SK-N-SH (cell line): ENCODE measurements at regions not wholly inside any gene's neighbourhood (a gene's known extent, or its start where the extent isn't known, plus 50 kb on each side); places are given as distances from the start of the nearest gene placed in this dataset.

Experiments used
- CTCF ChIA-PET: fragments of 300-600, 350-600 bp; formaldehyde crosslinking; extraction: SDS; loops from one replicate; lab custom pipeline; 2021; lab: Yijun Ruan, JAX
- POLR2A ChIA-PET: fragments of 350-600 bp; sonication (Branson Sonifier 250); formaldehyde crosslinking; extraction: SDS; loops from one replicate; lab custom pipeline; 2020; ENCODE audit warnings: antibody characterized with exemption, inconsistent platforms; lab: Yijun Ruan, JAX
- DNase-seq: peaks from one replicate; pipeline ENCODE4 v3.0.0; 2012
- H2AFZ ChIP-seq: fragments of 200-600 bp; sonication (generic); 2 replicates; pipeline ENCODE4 v1.8.1; 2016; ENCODE audit warnings: antibody characterized with exemption, mild to moderate bottlenecking, low read depth
- H3F3A ChIP-seq: fragments of 200-600 bp; sonication (generic); replicated peaks from 2 replicates; pipeline ENCODE3; 2016; ENCODE audit warnings: antibody characterized with exemption, mild to moderate bottlenecking; ENCODE audit not compliant: insufficient read depth
- H3K27ac ChIP-seq, 2 experiments: fragments of 200-500 bp in 1 of 2; fragments of 200-600 bp in 1 of 2; sonication (Bioruptor generic) in 1 of 2; sonication (generic), shearing (Covaris generic) in 1 of 2; 2 replicates each; pipeline versions ENCODE4 v1.5.1 to v1.6.1; 2014 to 2016; ENCODE audit warnings: low read depth in 2 of 2, inconsistent platforms in 1 of 2, low read length in 1 of 2, mild to moderate bottlenecking in 1 of 2, mixed read lengths in 1 of 2
- H3K27me3 ChIP-seq: fragments of 200-600 bp; sonication (generic), shearing (Covaris generic); 2 replicates; pipeline ENCODE4 v1.6.1; 2016; ENCODE audit warnings: mixed run types; ENCODE audit not compliant: insufficient read depth
- H3K36me3 ChIP-seq, 2 experiments: fragments of 200-500 bp in 1 of 2; fragments of 200-600 bp in 1 of 2; sonication (Bioruptor generic) in 1 of 2; sonication (generic) in 1 of 2; replicated peaks in 1 of 2; 2 replicates each; pipeline versions ENCODE3 to v1.5.1; 2014 to 2016; ENCODE audit warnings: low read length in 1 of 2, mild to moderate bottlenecking in 1 of 2; ENCODE audit not compliant: insufficient read depth in 2 of 2, control insufficient read depth in 1 of 2
- H3K4me1 ChIP-seq, 2 experiments: fragments of 200-500 bp in 1 of 2; fragments of 200-600 bp in 1 of 2; sonication (Bioruptor generic) in 1 of 2; sonication (generic), shearing (Covaris generic) in 1 of 2; 2 replicates each; pipeline versions ENCODE4 v1.5.1 to v1.6.1; 2014 to 2016; ENCODE audit warnings: low read depth in 1 of 2, low read length in 1 of 2, mixed run types in 1 of 2; ENCODE audit not compliant: insufficient read depth in 2 of 2, control insufficient read depth in 1 of 2
- H3K4me2 ChIP-seq: fragments of 200-600 bp; sonication (generic), shearing (Covaris generic); 2 replicates; pipeline ENCODE4 v1.6.1; 2017; ENCODE audit warnings: mixed run types
- H3K4me3 ChIP-seq, 2 experiments: fragments of 200-500 bp in 1 of 2; fragments of 200-600 bp in 1 of 2; sonication (Bioruptor generic) in 1 of 2; sonication (generic), shearing (Covaris generic) in 1 of 2; 2 replicates each; pipeline versions ENCODE4 v1.5.1 to v1.8.1; 2014 to 2016; ENCODE audit warnings: low read depth in 2 of 2, inconsistent platforms in 1 of 2, low read length in 1 of 2, mild to moderate bottlenecking in 1 of 2, mixed read lengths in 1 of 2, moderate library complexity in 1 of 2
- H3K79me2 ChIP-seq: fragments of 200-600 bp; sonication (generic); 2 replicates; pipeline ENCODE4 v1.8.1; 2017; ENCODE audit warnings: mild to moderate bottlenecking; ENCODE audit not compliant: insufficient read depth
- H3K9ac ChIP-seq: fragments of 200-600 bp; sonication (generic); 2 replicates; pipeline ENCODE4 v1.6.1; 2017; ENCODE audit warnings: mixed run types
- H3K9me2 ChIP-seq: fragments of 200-600 bp; sonication (generic); 2 replicates; pipeline ENCODE4 v1.6.1; 2017; ENCODE audit warnings: mixed run types
- H3K9me3 ChIP-seq: fragments of 200-600 bp; sonication (generic); 2 replicates; pipeline ENCODE4 v1.6.1; 2017; ENCODE audit warnings: mixed run types, mild to moderate bottlenecking, moderate library complexity
- H4K20me1 ChIP-seq: fragments of 200-600 bp; sonication (generic); 2 replicates; pipeline ENCODE4 v1.6.1; 2017; ENCODE audit warnings: mild to moderate bottlenecking, mixed run types; ENCODE audit not compliant: insufficient read depth
- WGBS: methylation state at CpG from one replicate; pipeline ENCODE4 v1.1.6; 2017; ENCODE audit warnings: low lambda C conversion rate; 5-methylcytosine and 5-hydroxymethylcytosine counted together
- TF ChIP-seq, protein P1 (sequence below): IDR thresholded peaks from 2 replicates; pipeline ENCODE4 v1.4.0; 2012; ENCODE audit warnings: low read depth

DNA sequence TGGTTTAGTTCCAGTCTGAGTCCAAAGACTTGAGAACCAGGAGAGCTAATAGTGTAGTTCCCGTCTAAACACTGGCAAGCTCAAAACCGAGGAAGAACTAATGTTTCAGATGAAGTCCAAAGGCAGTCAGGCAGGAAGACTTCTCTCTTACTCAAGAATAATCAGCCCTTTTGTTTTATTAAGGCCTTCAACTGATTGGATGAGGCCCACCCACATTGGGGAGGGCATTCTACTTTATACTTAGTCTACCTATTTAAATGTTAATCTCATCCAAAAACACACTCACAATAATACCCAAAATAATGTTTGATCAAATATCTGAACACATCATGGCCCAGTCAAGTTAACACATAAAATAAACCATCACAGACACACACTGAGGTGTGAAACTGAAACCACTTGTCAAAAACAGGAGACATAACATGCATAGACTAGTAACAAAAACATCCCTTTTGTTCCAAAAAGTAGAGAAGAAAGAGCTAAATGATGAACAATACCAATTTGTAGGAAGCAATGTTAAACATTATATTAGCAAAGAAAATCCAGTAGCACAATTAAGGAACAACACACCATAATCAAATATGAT lies 50.2 kb upstream of the SENP6 start:
- Histone ChIP-seq H3K4me1 (peaks cover 0 to 6% of the 10 kb centered on the region in 2 experiments; a peak in 1 of 4 replicates), H2AFZ (no peak overlapping the region), H4K20me1 (no peaks in the 10 kb centered on the region), H3K9ac (no peak overlapping the region), H3K4me2 (no peak overlapping the region), H3K36me3 (no peaks in the 10 kb centered on the region), H3K4me3 (no peak overlapping the region), H3K27me3 (no peaks in the 10 kb centered on the region), H3K79me2 (no peaks in the 10 kb centered on the region), H3K27ac (no peak overlapping the region), H3K9me2 (no peaks in the 10 kb centered on the region), H3F3A (no peaks in the 10 kb centered on the region)
- ChIA-PET POLR2A (no interaction called here), CTCF (interaction anchor here (0.8 kb wide), 1 partner anchor 9 kb away, joined by 4 read pairs; no protein-coding TSS in a partner anchor)
- DNase-seq = no peak
- TF ChIP-seq, protein P1, sequence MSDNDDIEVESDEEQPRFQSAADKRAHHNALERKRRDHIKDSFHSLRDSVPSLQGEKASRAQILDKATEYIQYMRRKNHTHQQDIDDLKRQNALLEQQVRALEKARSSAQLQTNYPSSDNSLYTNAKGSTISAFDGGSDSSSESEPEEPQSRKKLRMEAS = no peak
- TF ChIP-seq, all 33 proteins: peak for 0
- H3K9me3 ChIP-seq = no peaks in the 10 kb centered on the region
- 78% methylated on average over 2 of the region's 2 CpGs for WGBS
